T-cell (primary cell): ENCODE measurements at regions not wholly inside any gene's neighbourhood (a gene's known extent, or its start where the extent isn't known, plus 50 kb on each side); places are given as distances from the start of the nearest gene placed in this dataset.

Experiments
- ATAC-seq, 4 experiments: fragments of 200-7000 bp in 3 of 4; fragments of 150-1000 bp in 1 of 4; cut with Tn5 transposase; replicated peaks in 1 of 4; 1 replicate in 3 of 4; 2 replicates in 1 of 4; pipeline ENCODE4 v1.10.0; 2021; ENCODE audit warnings: moderate library complexity in 3 of 4, mild to moderate bottlenecking in 2 of 4, moderate number of reproducible peaks in 1 of 4
- CTCF ChIA-PET, 2 donors: fragments of 300-600 bp; sonication (Branson Sonifier 250); formaldehyde crosslinking; loops; one replicate each; lab custom pipeline; 2022; ENCODE audit warnings: antibody characterized with exemption in 2 of 2; lab: Charles Lee
- POLR2A ChIA-PET, 2 donors: fragments of 300-600 bp; sonication (Branson Sonifier 250); formaldehyde crosslinking; loops; one replicate each; lab custom pipeline; 2022; ENCODE audit warnings: antibody characterized with exemption in 2 of 2; lab: Charles Lee
- DNase-seq, 35 experiments: peaks; one replicate each; pipeline versions ENCODE4 v3.0.0 to v3.0.0-alpha.2; 2013 to 2023
- H3K27ac ChIP-seq: one replicate; pipeline ENCODE4 v1.5.1; 2013; ENCODE audit warnings: low read length
- H3K27me3 ChIP-seq, 2 experiments: replicated peaks in 1 of 2; 1 replicate in 1 of 2; 2 replicates in 1 of 2; pipeline versions ENCODE4 v1.6.1 to v1.7.0; 2013; ENCODE audit warnings: low read length in 1 of 2, mixed read lengths in 1 of 2; ENCODE audit not compliant: control insufficient read depth in 2 of 2, insufficient read depth in 2 of 2; ENCODE audit errors: extremely low read depth in 1 of 2
- H3K36me3 ChIP-seq, 2 donors: 1 replicate in 1 of 2; 2 replicates in 1 of 2; pipeline versions ENCODE4 v1.6.1 to v1.7.0; 2013; ENCODE audit warnings: low read length in 1 of 2; ENCODE audit not compliant: control insufficient read depth in 2 of 2, insufficient read depth in 1 of 2; ENCODE audit errors: extremely low read depth in 1 of 2
- H3K4me1 ChIP-seq, 2 experiments: 1 replicate in 1 of 2; 2 replicates in 1 of 2; pipeline versions ENCODE4 v1.6.1 to v1.7.0; 2013; ENCODE audit warnings: low read length in 2 of 2, mixed read lengths in 1 of 2; ENCODE audit not compliant: insufficient read depth in 2 of 2, control insufficient read depth in 1 of 2; ENCODE audit errors: extremely low read depth in 1 of 2
- H3K4me3 ChIP-seq, 2 donors: 1 replicate in 1 of 2; 2 replicates in 1 of 2; pipeline versions ENCODE4 v1.5.1 to v1.7.0; 2013; ENCODE audit warnings: mild to moderate bottlenecking in 2 of 2, low read length in 1 of 2, moderate library complexity in 1 of 2; ENCODE audit not compliant: control insufficient read depth in 1 of 2; ENCODE audit errors: extremely low read depth in 1 of 2
- H3K9me3 ChIP-seq: 2 replicates; pipeline ENCODE4 v1.7.0; 2013
- H3K27ac Mint-ChIP-seq, 2 donors: one replicate each; pipeline ENCODE4 v1.8.0; 2020 to 2021; ENCODE audit warnings: mild to moderate bottlenecking in 2 of 2, mixed read lengths in 2 of 2
- H3K27me3 Mint-ChIP-seq, 2 donors: one replicate each; pipeline ENCODE4 v1.8.0; 2021 to 2022; ENCODE audit warnings: mixed read lengths in 2 of 2
- H3K36me3 Mint-ChIP-seq: one replicate; pipeline ENCODE4 v1.8.0; 2021; ENCODE audit warnings: mixed read lengths
- H3K4me1 Mint-ChIP-seq, 3 donors: one replicate each; pipeline ENCODE4 v1.8.0; 2020 to 2022; ENCODE audit warnings: mixed read lengths in 3 of 3, mild to moderate bottlenecking in 1 of 3
- H3K4me3 Mint-ChIP-seq, 3 donors: one replicate each; pipeline ENCODE4 v1.8.0; 2020 to 2022; ENCODE audit warnings: mild to moderate bottlenecking in 3 of 3, mixed read lengths in 3 of 3, moderate library complexity in 3 of 3
- H3K9me3 Mint-ChIP-seq, 3 donors: one replicate each; pipeline ENCODE4 v1.8.0; 2020 to 2022; ENCODE audit warnings: mixed read lengths in 3 of 3
- WGBS: methylation state at CpG from one replicate; pipeline ENCODE4 v1.1.5; 2013; ENCODE audit warnings: missing lambda C conversion rate; ENCODE audit not compliant: insufficient coverage; 5-methylcytosine and 5-hydroxymethylcytosine counted together

GRCh38 chr11:122202161-122202950 is 86.3 kb upstream of the BLID start:
- DNase-seq (no peak), ATAC-seq (no peak)
- Mint-ChIP-seq H3K9me3 (peaks cover 0 to 4% (median 0%) of the 10 kb centered on the region in 3 donors), H3K4me3 (no peak overlapping the region), H3K27ac (peak overlapping the region in 1 of 2 donors; percentile 17), H3K4me1 (no peaks in the 10 kb centered on the region), H3K27me3 (peaks cover 38 to 45% of the 10 kb centered on the region in 2 donors), H3K36me3 (no peaks in the 10 kb centered on the region)
- Histone ChIP-seq H3K27ac (no peak overlapping the region), H3K27me3 (peaks cover 0 to 6% of the 10 kb centered on the region in 2 experiments), H3K4me3 (no peak overlapping the region), H3K4me1 (no peaks in the 10 kb centered on the region), H3K36me3 (no peaks in the 10 kb centered on the region), H3K9me3 (no peaks in the 10 kb centered on the region)
- ChIA-PET POLR2A (no interaction called here), CTCF (interaction anchor here in 1 of 2 donors (0.6 to 0.7 kb wide), 2 partner anchors 547 to 1772 kb away, joined by 3 to 4 read pairs; no protein-coding TSS in a partner anchor)
- 82% methylated on average over 11 of the region's 16 CpGs for WGBS

- ChIA-PET CTCF (no interaction called here), POLR2A (no interaction called here)
- Histone ChIP-seq H3K4me1 (no peaks in the 10 kb centered on the region), H3K27ac (no peak overlapping the region), H3K27me3 (peaks cover 0 to 6% of the 10 kb centered on the region in 2 experiments), H3K36me3 (no peaks in the 10 kb centered on the region), H3K9me3 (no peaks in the 10 kb centered on the region), H3K4me3 (no peak overlapping the region)
- H3K27me3 Mint-ChIP-seq: peaks cover 36 to 42% of the 10 kb centered on the region in 2 donors
- no peak for DNase-seq
- ATAC-seq: no peak
- no peaks in the 10 kb centered on the region for H3K36me3 Mint-ChIP-seq
- 84% methylated on average over 3 of the region's 4 CpGs for WGBS
- no peaks in the 10 kb centered on the region for H3K4me1 Mint-ChIP-seq
- H3K27ac Mint-ChIP-seq: no peak overlapping the region
- peaks cover 0 to 4% (median 0%) of the 10 kb centered on the region in 3 donors for H3K9me3 Mint-ChIP-seq
- H3K4me3 Mint-ChIP-seq: no peak overlapping the region
Observed at GRCh38 chr11:122201106-122201505, 85.1 kb upstream of the BLID start.

DNA sequence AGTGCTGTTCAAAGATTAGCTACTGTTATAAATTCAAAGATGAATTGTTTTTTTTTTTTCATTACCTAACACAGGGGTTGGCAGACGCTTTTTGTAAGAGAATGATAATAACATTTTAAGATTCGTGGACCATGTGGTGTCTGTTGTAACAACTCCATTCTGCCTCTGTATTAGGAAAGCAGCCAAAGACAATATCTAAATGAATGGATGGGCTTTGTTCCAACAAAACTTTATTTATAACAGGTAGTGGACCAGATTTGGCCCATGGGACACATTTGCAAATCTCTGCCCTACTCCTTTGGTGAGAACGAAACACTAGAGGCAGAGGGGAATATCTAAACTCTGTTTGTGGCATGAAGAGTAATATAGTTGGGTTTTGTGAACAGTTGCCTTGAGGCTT is 83.6 kb upstream of the BLID start:
- Histone ChIP-seq H3K4me3 (no peak overlapping the region), H3K9me3 (no peaks in the 10 kb centered on the region), H3K27ac (no peak overlapping the region), H3K36me3 (no peaks in the 10 kb centered on the region), H3K27me3 (peaks cover 0 to 6% of the 10 kb centered on the region in 2 experiments), H3K4me1 (no peaks in the 10 kb centered on the region)
- peaks cover 29 to 32% of the 10 kb centered on the region in 2 donors for H3K27me3 Mint-ChIP-seq
- no peaks in the 10 kb centered on the region for H3K4me1 Mint-ChIP-seq
- H3K9me3 Mint-ChIP-seq: peaks cover 0 to 4% (median 0%) of the 10 kb centered on the region in 3 donors
- no peak overlapping the region for H3K4me3 Mint-ChIP-seq
- ChIA-PET POLR2A (no interaction called here), CTCF (no interaction called here)
- ATAC-seq (no peak), DNase-seq (no peak)
- H3K36me3 Mint-ChIP-seq: no peaks in the 10 kb centered on the region
- no CpG with 5 or more reads among the region's 3 CpGs for WGBS
- H3K27ac Mint-ChIP-seq: no peak overlapping the region

DNA sequence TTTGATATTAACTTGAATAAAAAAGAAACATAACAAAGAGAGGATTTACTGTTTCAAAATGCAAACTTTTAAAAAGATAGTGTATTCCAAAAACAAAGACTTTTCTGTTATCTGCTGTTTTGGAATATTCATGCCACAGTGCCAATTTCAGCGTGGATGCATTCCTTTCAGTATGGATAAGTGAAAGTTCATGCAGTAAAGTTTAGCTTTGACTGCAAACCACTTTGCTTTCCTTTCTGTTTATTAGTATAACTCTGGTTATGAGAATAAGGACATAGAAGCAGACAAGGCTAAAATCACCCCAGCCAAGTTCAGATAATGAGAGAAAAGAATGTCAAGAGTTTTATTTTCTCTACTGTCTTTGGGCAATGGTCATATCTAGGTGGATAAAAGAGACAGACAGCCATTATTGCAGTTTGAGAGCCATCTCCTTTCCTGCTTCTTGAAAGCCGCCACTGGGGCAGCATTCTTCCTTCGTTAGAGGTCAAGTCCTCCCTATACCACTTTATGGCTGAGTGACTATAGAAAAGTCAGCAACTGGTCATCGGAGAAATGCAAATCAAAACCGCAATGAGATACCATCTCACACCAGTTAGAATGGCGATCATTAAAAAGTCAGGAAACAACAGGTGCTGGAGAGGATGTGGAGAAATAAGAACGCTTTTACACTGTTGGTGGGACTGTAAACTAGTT is 82.4 kb upstream of the BLID start:
- Mint-ChIP-seq H3K4me3 (no peak overlapping the region), H3K4me1 (no peaks in the 10 kb centered on the region), H3K27me3 (peaks cover 22 to 23% of the 10 kb centered on the region in 2 donors), H3K36me3 (no peaks in the 10 kb centered on the region), H3K9me3 (peaks cover 0 to 4% (median 0%) of the 10 kb centered on the region in 3 donors), H3K27ac (no peak overlapping the region)
- ATAC-seq: no peak
- H3K4me1 ChIP-seq: no peaks in the 10 kb centered on the region
- ChIA-PET CTCF (no interaction called here), POLR2A (no interaction called here)
- no peak overlapping the region for H3K27ac ChIP-seq
- no peaks in the 10 kb centered on the region for H3K36me3 ChIP-seq
- H3K4me3 ChIP-seq: no peak overlapping the region
- no peaks in the 10 kb centered on the region for H3K9me3 ChIP-seq
- H3K27me3 ChIP-seq: peaks cover 0 to 6% of the 10 kb centered on the region in 2 experiments
- no peak for DNase-seq
- 83% methylated on average over 1 of the region's 7 CpGs for WGBS

- Histone ChIP-seq H3K4me1 (no peaks in the 10 kb centered on the region), H3K27ac (no peak overlapping the region), H3K36me3 (no peaks in the 10 kb centered on the region), H3K4me3 (no peak overlapping the region), H3K27me3 (no peaks in the 10 kb centered on the region), H3K9me3 (no peaks in the 10 kb centered on the region)
- ATAC-seq: no peak
- Mint-ChIP-seq H3K36me3 (no peaks in the 10 kb centered on the region), H3K27ac (no peak overlapping the region), H3K4me1 (no peaks in the 10 kb centered on the region), H3K4me3 (no peak overlapping the region), H3K27me3 (peaks cover 13 to 19% of the 10 kb centered on the region in 2 donors), H3K9me3 (peaks cover 0 to 4% (median 0%) of the 10 kb centered on the region in 3 donors)
- ChIA-PET CTCF (no interaction called here), POLR2A (no interaction called here)
- WGBS: 94% methylated on average over 6 of the region's 11 CpGs
- no peak for DNase-seq
Observed at GRCh38 chr11:122197066-122197987, 81.3 kb upstream of the BLID start.

DNA sequence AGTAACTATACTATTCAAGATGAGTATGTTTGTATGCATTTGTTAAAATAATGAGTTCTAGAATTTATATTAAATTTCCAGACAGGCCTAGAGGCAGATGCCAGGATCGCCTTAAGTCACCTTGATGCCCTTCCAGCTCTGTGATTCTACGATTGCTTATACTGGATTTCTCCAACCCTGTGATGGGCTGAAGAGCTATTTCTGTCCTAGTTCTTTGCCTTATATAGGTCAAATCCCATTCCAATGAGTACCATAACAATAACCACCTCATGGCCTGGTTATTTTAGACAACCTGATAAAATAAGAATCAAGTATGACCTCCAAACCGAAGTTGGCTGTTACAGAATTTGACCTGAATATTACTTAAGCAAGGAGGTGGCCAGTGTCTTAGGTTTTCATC is 79.8 kb upstream of the BLID start:
- H3K36me3 Mint-ChIP-seq: no peaks in the 10 kb centered on the region
- peaks cover 0 to 4% (median 0%) of the 10 kb centered on the region in 3 donors for H3K9me3 Mint-ChIP-seq
- no peak for ATAC-seq
- WGBS: 100% methylated on average over 2 of the region's 3 CpGs
- H3K27me3 Mint-ChIP-seq: peaks cover 7 to 13% of the 10 kb centered on the region in 2 donors
- Histone ChIP-seq H3K4me1 (no peaks in the 10 kb centered on the region), H3K27me3 (no peaks in the 10 kb centered on the region), H3K27ac (no peak overlapping the region), H3K4me3 (no peak overlapping the region), H3K36me3 (no peaks in the 10 kb centered on the region), H3K9me3 (no peaks in the 10 kb centered on the region)
- no peak for DNase-seq
- ChIA-PET CTCF (no interaction called here), POLR2A (no interaction called here)
- H3K27ac Mint-ChIP-seq: no peak overlapping the region
- no peaks in the 10 kb centered on the region for H3K4me1 Mint-ChIP-seq
- no peak overlapping the region for H3K4me3 Mint-ChIP-seq
